OCI-LY3 (cell line): ENCODE measurements at regions not wholly inside any gene's neighbourhood (a gene's known extent, or its start where the extent isn't known, plus 50 kb on each side); places are given as distances from the start of the nearest gene placed in this dataset.

ENCODE experiments used
- CTCF ChIP-seq: fragments of 200-600, 300-600 bp; sonication (generic); IDR thresholded peaks from 2 replicates; pipeline ENCODE4 v1.5.1; 2014; ENCODE audit warnings: antibody characterized with exemption, low read length, low read depth
- EZH2phosphoT487 ChIP-seq: fragments of 200-600 bp; shearing (Covaris generic); IDR thresholded peaks from 2 replicates; pipeline ENCODE4 v1.6.1; 2018; ENCODE audit warnings: antibody characterized with exemption, mixed run types, low read depth

GRCh38 chr3:166809520-166809919, 570.6 kb downstream of the ZBBX start:
- TF ChIP-seq CTCF (no peak), EZH2phosphoT487 (no peak)
